Loucy (cell line): ENCODE measurements at regions not wholly inside any gene's neighbourhood (a gene's known extent, or its start where the extent isn't known, plus 50 kb on each side); places are given as distances from the start of the nearest gene placed in this dataset.

Source experiments
- H2AFZ ChIP-seq: fragments of 200-600 bp; sonication (generic); 2 replicates; pipeline ENCODE4 v1.6.0; 2016; ENCODE audit warnings: antibody characterized with exemption, mild to moderate bottlenecking, low read length, moderate library complexity
- H3F3A ChIP-seq: fragments of 200-600 bp; 2 replicates; pipeline ENCODE4 v1.6.0; 2016; ENCODE audit warnings: antibody characterized with exemption, low read depth, mild to moderate bottlenecking
- H3K27me3 ChIP-seq: fragments of 200-600 bp; sonication (generic); 2 replicates; pipeline ENCODE4 v1.6.1; 2014; ENCODE audit warnings: low read length, mild to moderate bottlenecking; ENCODE audit not compliant: insufficient read depth, poor library complexity, severe bottlenecking
- H3K36me3 ChIP-seq: fragments of 200-600 bp; sonication (generic); 2 replicates; pipeline ENCODE4 v1.6.1; 2016; ENCODE audit warnings: low read length; ENCODE audit not compliant: insufficient read depth
- H3K4me1 ChIP-seq: fragments of 200-600 bp; sonication (generic); 2 replicates; pipeline ENCODE4 v1.5.1; 2014; ENCODE audit warnings: low read length, mild to moderate bottlenecking; ENCODE audit not compliant: insufficient read depth, poor library complexity, severe bottlenecking
- H3K4me2 ChIP-seq: fragments of 200-600 bp; sonication (generic); 2 replicates; pipeline ENCODE4 v1.6.0; 2014; ENCODE audit warnings: antibody characterized with exemption, low read length, low read depth, mild to moderate bottlenecking; ENCODE audit not compliant: poor library complexity, severe bottlenecking
- H3K4me3 ChIP-seq: fragments of 200-600 bp; sonication (generic); 2 replicates; pipeline ENCODE4 v1.5.1; 2014; ENCODE audit warnings: low read length, mild to moderate bottlenecking, mixed read lengths; ENCODE audit not compliant: poor library complexity, severe bottlenecking
- H3K79me2 ChIP-seq: fragments of 200-600 bp; sonication (generic); 2 replicates; pipeline ENCODE4 v1.6.1; 2014; ENCODE audit warnings: low read length; ENCODE audit not compliant: insufficient read depth
- H3K9ac ChIP-seq: fragments of 200-600 bp; sonication (generic); 2 replicates; pipeline ENCODE4 v1.6.0; 2014; ENCODE audit warnings: mild to moderate bottlenecking, low read depth, low read length, moderate library complexity; ENCODE audit not compliant: poor library complexity, severe bottlenecking
- H3K9me2 ChIP-seq: fragments of 200-600 bp; sonication (generic); replicated peaks from 2 replicates; pipeline ENCODE4 v1.6.1; 2016; ENCODE audit warnings: low read depth, low read length, mixed read lengths
- H3K9me3 ChIP-seq: fragments of 200-600 bp; sonication (generic); 2 replicates; pipeline ENCODE4 v1.6.1; 2014; ENCODE audit warnings: mild to moderate bottlenecking, antibody characterized with exemption, low read length, low read depth; ENCODE audit not compliant: insufficient read depth
- H4K20me1 ChIP-seq: fragments of 200-600 bp; sonication (generic); 2 replicates; pipeline ENCODE4 v1.6.0; 2014; ENCODE audit warnings: antibody characterized with exemption, low read length, mild to moderate bottlenecking; ENCODE audit not compliant: insufficient read depth, poor library complexity, severe bottlenecking
- CTCF ChIP-seq: fragments of 200-600 bp; sonication (generic); conservative IDR thresholded peaks from 2 replicates; pipeline ENCODE4 v1.5.1; 2014; ENCODE audit warnings: mild to moderate bottlenecking, antibody characterized with exemption, low read length
- EZH2phosphoT487 ChIP-seq: fragments of 200-600 bp; IDR thresholded peaks from 2 replicates; pipeline ENCODE4 v1.6.1; 2018; ENCODE audit warnings: antibody characterized with exemption, mild to moderate bottlenecking, moderate library complexity, borderline replicate concordance

GRCh38 chr11:57095896-57096295 lies 85.9 kb upstream of the LRRC55 start:
- no peak overlapping the region for H2AFZ ChIP-seq
- no peaks in the 10 kb centered on the region for H3K9me3 ChIP-seq
- H3K9ac ChIP-seq = no peak overlapping the region
- no peak overlapping the region for H3K4me3 ChIP-seq
- TF ChIP-seq CTCF (no peak), EZH2phosphoT487 (no peak)
- H3K27me3 ChIP-seq = peaks cover 4% of the 10 kb centered on the region
- no peaks in the 10 kb centered on the region for H3K4me1 ChIP-seq
- H3K79me2 ChIP-seq = no peaks in the 10 kb centered on the region
- H3F3A ChIP-seq = no peaks in the 10 kb centered on the region
- no peaks in the 10 kb centered on the region for H3K9me2 ChIP-seq
- H3K4me2 ChIP-seq = no peak overlapping the region
- H4K20me1 ChIP-seq = no peaks in the 10 kb centered on the region
- H3K36me3 ChIP-seq = no peaks in the 10 kb centered on the region

- no peak overlapping the region for H3K9ac ChIP-seq
- H2AFZ ChIP-seq = no peak overlapping the region
- H3K4me3 ChIP-seq = no peak overlapping the region
- H3K27me3 ChIP-seq = peaks cover 4% of the 10 kb centered on the region
- no peak for TF ChIP-seq EZH2phosphoT487
- no peak for TF ChIP-seq CTCF
- H3K9me3 ChIP-seq = no peaks in the 10 kb centered on the region
- no peaks in the 10 kb centered on the region for H4K20me1 ChIP-seq
- no peaks in the 10 kb centered on the region for H3K36me3 ChIP-seq
- H3K9me2 ChIP-seq = no peaks in the 10 kb centered on the region
- H3K4me1 ChIP-seq = no peaks in the 10 kb centered on the region
- H3K79me2 ChIP-seq = no peaks in the 10 kb centered on the region
- H3K4me2 ChIP-seq = no peak overlapping the region
- H3F3A ChIP-seq = no peaks in the 10 kb centered on the region
These were observed 84.6 kb upstream of the LRRC55 start for GRCh38 chr11:57097149-57097548.

GRCh38 chr11:57098191-57098590 lies 83.6 kb upstream of the LRRC55 start:
- H4K20me1 ChIP-seq = no peaks in the 10 kb centered on the region
- no peaks in the 10 kb centered on the region for H3K4me1 ChIP-seq
- no peaks in the 10 kb centered on the region for H3K9me3 ChIP-seq
- H3K9me2 ChIP-seq = no peaks in the 10 kb centered on the region
- no peak overlapping the region for H3K4me3 ChIP-seq
- TF ChIP-seq CTCF (no peak), EZH2phosphoT487 (no peak)
- no peak overlapping the region for H2AFZ ChIP-seq
- H3K9ac ChIP-seq = no peak overlapping the region
- peaks cover 4% of the 10 kb centered on the region for H3K27me3 ChIP-seq
- H3K36me3 ChIP-seq = no peaks in the 10 kb centered on the region
- no peak overlapping the region for H3K4me2 ChIP-seq
- no peaks in the 10 kb centered on the region for H3F3A ChIP-seq
- H3K79me2 ChIP-seq = no peaks in the 10 kb centered on the region
